ENCODE measurements at regions not wholly inside any gene's neighbourhood (a gene's known extent, or its start where the extent isn't known, plus 50 kb on each side); places are given as distances from the start of the nearest gene placed in this dataset.

- H3K4me3 ChIP-seq, result no peak overlapping the region
- H3K9me3 ChIP-seq, result no peaks in the 10 kb centered on the region
- no peak for TF ChIP-seq CTCF (IDR thresholded peaks at IDR 0.05)
- no peaks in the 10 kb centered on the region for H3K4me1 ChIP-seq
- no peaks in the 10 kb centered on the region for H3K36me3 ChIP-seq
- no peak overlapping the region for H3K9ac ChIP-seq (ENCODE audit: low read depth in 2 of 2, low read length in 2 of 2)
- no peak for DNase-seq
- intact Hi-C loops (cut with DNase I), result no loop called here
- H3K27ac ChIP-seq, result no peak overlapping the region
- H3K27me3 ChIP-seq, result no peaks in the 10 kb centered on the region
These were observed 83.1 kb upstream of the TSHZ3 start for GRCh38 chr19:31432201-31432810.

- DNase-seq, result no peak
- no peaks in the 10 kb centered on the region for H3K9me3 ChIP-seq
These were observed 87.0 kb upstream of the TSHZ3 start for GRCh38 chr19:31436121-31436776.

GRCh38 chr19:31438401-31439269, 89.4 kb upstream of the TSHZ3 start:
- Histone ChIP-seq H3K4me1 (no peaks in the 10 kb centered on the region), H3K9ac (ENCODE audit: low read depth in 2 of 2, low read length in 2 of 2) (no peak overlapping the region), H3K27me3 (no peaks in the 10 kb centered on the region), H3K9me3 (no peaks in the 10 kb centered on the region), H3K36me3 (no peaks in the 10 kb centered on the region), H3K27ac (no peak overlapping the region), H3K4me3 (no peak overlapping the region)
- no peak for TF ChIP-seq CTCF (IDR thresholded peaks at IDR 0.05)
- intact Hi-C loops (cut with DNase I), result no loop called here
- no peak for DNase-seq

More at GRCh38 chr19:31436121-31436776, 87.0 kb upstream of the TSHZ3 start:
- no peaks in the 10 kb centered on the region for H3K4me1 ChIP-seq
- no peak overlapping the region for H3K27ac ChIP-seq
- no peaks in the 10 kb centered on the region for H3K27me3 ChIP-seq
- H3K36me3 ChIP-seq, result no peaks in the 10 kb centered on the region
- no peak overlapping the region for H3K9ac ChIP-seq (ENCODE audit: low read depth in 2 of 2, low read length in 2 of 2)
- no peak for TF ChIP-seq CTCF (IDR thresholded peaks at IDR 0.05)
- intact Hi-C loops (cut with DNase I), result no loop called here
- no peak overlapping the region for H3K4me3 ChIP-seq

GRCh38 chr19:31439270-31439573, 90.0 kb upstream of the TSHZ3 start:
- intact Hi-C loops (cut with DNase I), result no loop called here
- H3K4me3 ChIP-seq, result no peak overlapping the region
- no peak for TF ChIP-seq CTCF (IDR thresholded peaks at IDR 0.05)

GRCh38 chr19:31444931-31445330, 95.7 kb upstream of the TSHZ3 start:
- no peak for TF ChIP-seq CTCF (IDR thresholded peaks at IDR 0.05)

More at GRCh38 chr19:31439270-31439573, 90.0 kb upstream of the TSHZ3 start:
- no peaks in the 10 kb centered on the region for H3K9me3 ChIP-seq
- H3K27ac ChIP-seq, result no peak overlapping the region
- H3K36me3 ChIP-seq, result no peaks in the 10 kb centered on the region
- H3K4me1 ChIP-seq, result no peaks in the 10 kb centered on the region
- H3K9ac ChIP-seq (ENCODE audit: low read depth in 2 of 2, low read length in 2 of 2), result no peak overlapping the region
- DNase-seq, result no peak
- H3K27me3 ChIP-seq, result no peaks in the 10 kb centered on the region

More at GRCh38 chr19:31444931-31445330, 95.7 kb upstream of the TSHZ3 start:
- no peak for DNase-seq
- Histone ChIP-seq H3K4me1 (no peaks in the 10 kb centered on the region), H3K27ac (no peak overlapping the region), H3K4me3 (no peak overlapping the region), H3K27me3 (no peaks in the 10 kb centered on the region), H3K9ac (ENCODE audit: low read depth in 2 of 2, low read length in 2 of 2) (no peak overlapping the region), H3K9me3 (no peaks in the 10 kb centered on the region), H3K36me3 (no peaks in the 10 kb centered on the region)
- intact Hi-C loops (cut with DNase I), result no loop called here
